ENCODE measurements at regions not wholly inside any gene's neighbourhood (a gene's known extent, or its start where the extent isn't known, plus 50 kb on each side); places are given as distances from the start of the nearest gene placed in this dataset.

GRCh38 chr20:42020316-42020715, 402.1 kb upstream of the CHD6 start:
- WGBS, 2 experiments (ENCODE audit: extremely low coverage in 2 of 2, insufficient read length in 1 of 2) = no CpG with 5 or more reads among the region's 4 CpGs
- H3K18ac ChIP-seq (ENCODE audit: low read depth, low read length) = no peak overlapping the region
- dilution Hi-C loops (cut with HindIII; ENCODE audit: low sequenced_read_pairs, unreplicated experiment) (no loop called here), in situ Hi-C loops (cut with MboI; ENCODE audit: low sequenced_read_pairs) (no loop called here), intact Hi-C loops (cut with micrococcal nuclease) (no loop called here)
- no peak overlapping the region for H3K56ac ChIP-seq (ENCODE audit: extremely low read depth, insufficient read depth, low read length)
- H3K9me3 ChIP-seq (ENCODE audit: control insufficient read depth, insufficient read depth, low read length) = peaks cover 12% of the 10 kb centered on the region
- no peak overlapping the region for H2BK120ac ChIP-seq (ENCODE audit: low read depth, low read length)
- no peak overlapping the region for H3K4me3 ChIP-seq (ENCODE audit: insufficient read depth, low read depth, low read length)
- ATAC-seq (ENCODE audit: low read depth) = no peak
- H3K9ac ChIP-seq (ENCODE audit: low read depth, low read length) = no peak overlapping the region
- no peak overlapping the region for H4K5ac ChIP-seq (ENCODE audit: low read depth, low read length)
- H3K79me1 ChIP-seq (ENCODE audit: low read depth in 1 of 2, low read length in 2 of 2) = no peaks in the 10 kb centered on the region
- H3K4me1 ChIP-seq (ENCODE audit: control insufficient read depth, insufficient read depth, low read length) = no peaks in the 10 kb centered on the region
- no peaks in the 10 kb centered on the region for H3K27me3 ChIP-seq (ENCODE audit: control insufficient read depth, insufficient read depth, low read length)
- no peak for TF ChIP-seq CHD1 (IDR thresholded peaks at IDR 0.05; ENCODE audit: low read depth, low read length)
- no peak for TF ChIP-seq MAFK (IDR thresholded peaks at IDR 0.05; ENCODE audit: low read depth, low read length)
- TF ChIP-seq RAD21 (IDR thresholded peaks at IDR 0.05; ENCODE audit: low read length) = no peak
- TF ChIP-seq CTCF (conservative IDR thresholded peaks at IDR 0.05; ENCODE audit: low read depth, low read length) = no peak
- TF ChIP-seq, protein P1, sequence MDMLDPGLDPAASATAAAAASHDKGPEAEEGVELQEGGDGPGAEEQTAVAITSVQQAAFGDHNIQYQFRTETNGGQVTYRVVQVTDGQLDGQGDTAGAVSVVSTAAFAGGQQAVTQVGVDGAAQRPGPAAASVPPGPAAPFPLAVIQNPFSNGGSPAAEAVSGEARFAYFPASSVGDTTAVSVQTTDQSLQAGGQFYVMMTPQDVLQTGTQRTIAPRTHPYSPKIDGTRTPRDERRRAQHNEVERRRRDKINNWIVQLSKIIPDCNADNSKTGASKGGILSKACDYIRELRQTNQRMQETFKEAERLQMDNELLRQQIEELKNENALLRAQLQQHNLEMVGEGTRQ (IDR thresholded peaks at IDR 0.05; ENCODE audit: low read depth, low read length) = no peak
- no peak for TF ChIP-seq BHLHE40 (IDR thresholded peaks at IDR 0.05; ENCODE audit: low read depth, low read length)
- TF ChIP-seq, protein P2, sequence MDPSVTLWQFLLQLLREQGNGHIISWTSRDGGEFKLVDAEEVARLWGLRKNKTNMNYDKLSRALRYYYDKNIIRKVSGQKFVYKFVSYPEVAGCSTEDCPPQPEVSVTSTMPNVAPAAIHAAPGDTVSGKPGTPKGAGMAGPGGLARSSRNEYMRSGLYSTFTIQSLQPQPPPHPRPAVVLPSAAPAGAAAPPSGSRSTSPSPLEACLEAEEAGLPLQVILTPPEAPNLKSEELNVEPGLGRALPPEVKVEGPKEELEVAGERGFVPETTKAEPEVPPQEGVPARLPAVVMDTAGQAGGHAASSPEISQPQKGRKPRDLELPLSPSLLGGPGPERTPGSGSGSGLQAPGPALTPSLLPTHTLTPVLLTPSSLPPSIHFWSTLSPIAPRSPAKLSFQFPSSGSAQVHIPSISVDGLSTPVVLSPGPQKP (IDR thresholded peaks at IDR 0.05; ENCODE audit: borderline replicate concordance, low read depth, low read length) = no peak
- no peak for TF ChIP-seq POLR2A (IDR thresholded peaks at IDR 0.05; ENCODE audit: low read depth, low read length)
- no peak for TF ChIP-seq NFE2L2 (IDR thresholded peaks at IDR 0.05; ENCODE audit: low read depth, low read length)
- TF ChIP-seq FOS (IDR thresholded peaks at IDR 0.05; ENCODE audit: low read depth, low read length) = no peak
- TF ChIP-seq MAZ (IDR thresholded peaks at IDR 0.05; ENCODE audit: borderline replicate concordance, low read depth, low read length) = no peak
- TF ChIP-seq MXI1 (IDR thresholded peaks at IDR 0.05; ENCODE audit: borderline replicate concordance, low read depth, low read length) = no peak
- H3K36me3 ChIP-seq (ENCODE audit: control insufficient read depth, insufficient read depth, low read length) = no peaks in the 10 kb centered on the region
- CTCF ChIA-PET = no interaction called here
- H3K23ac ChIP-seq (ENCODE audit: low read depth, low read length) = no peak overlapping the region
- H3K14ac ChIP-seq (replicated peaks; ENCODE audit: low read depth, low read length) = no peak overlapping the region
- no peak overlapping the region for H4K91ac ChIP-seq (ENCODE audit: insufficient read depth, low read depth, low read length)
- no peaks in the 10 kb centered on the region for H4K20me1 ChIP-seq (ENCODE audit: insufficient read depth, low read length)
- no peak overlapping the region for H2BK20ac ChIP-seq (ENCODE audit: low read depth, low read length)
- no peak for DNase-seq
- H2BK15ac ChIP-seq (ENCODE audit: low read depth, low read length) = no peak overlapping the region
- H2AK5ac ChIP-seq (ENCODE audit: low read depth, low read length) = no peak overlapping the region
- H2AK9ac ChIP-seq (replicated peaks; ENCODE audit: low read depth, low read length, poor library complexity) = no peak overlapping the region
- H2BK5ac ChIP-seq (ENCODE audit: low read depth, low read length, poor library complexity, severe bottlenecking) = no peak overlapping the region
- no peak overlapping the region for H4K8ac ChIP-seq (ENCODE audit: low read depth in 2 of 2, low read length in 2 of 2)
- no peak overlapping the region for H3K4ac ChIP-seq (ENCODE audit: low read depth, low read length)
- POLR2A ChIA-PET (ENCODE audit: unreplicated experiment) = no interaction called here
- no peak overlapping the region for H3K4me2 ChIP-seq (ENCODE audit: low read depth, low read length)
- H3K27ac ChIP-seq (ENCODE audit: insufficient read depth, low read length) = no peak overlapping the region
- no peak overlapping the region for H2AFZ ChIP-seq (replicated peaks; ENCODE audit: low read length, poor library complexity)
- BruUV-seq (replicated peaks) = no TSS peak
- H3K9me1 ChIP-seq (ENCODE audit: insufficient read depth, low read length) = no peaks in the 10 kb centered on the region
